ENCODE measurements at regions not wholly inside any gene's neighbourhood (a gene's known extent, or its start where the extent isn't known, plus 50 kb on each side); places are given as distances from the start of the nearest gene placed in this dataset.
A peak's percentile ranks its signal among the peaks of the same experiment; 100 is the strongest.

GRCh38 chr2:36222485-36222884 lies 133.1 kb upstream of the CRIM1 start:
- Mint-ChIP-seq H3K27me3 (ENCODE audit: low read depth, poor library complexity) (no peaks in the 10 kb centered on the region), H3K4me1 (no peaks in the 10 kb centered on the region), H3K27ac (no peak overlapping the region), H3K36me3 (ENCODE audit: low read depth) (no peaks in the 10 kb centered on the region), H3K9me3 (peaks cover 3% of the 10 kb centered on the region), H3K4me3 (no peak overlapping the region)
- no peak for DNase-seq
- TF ChIP-seq, protein P1, sequence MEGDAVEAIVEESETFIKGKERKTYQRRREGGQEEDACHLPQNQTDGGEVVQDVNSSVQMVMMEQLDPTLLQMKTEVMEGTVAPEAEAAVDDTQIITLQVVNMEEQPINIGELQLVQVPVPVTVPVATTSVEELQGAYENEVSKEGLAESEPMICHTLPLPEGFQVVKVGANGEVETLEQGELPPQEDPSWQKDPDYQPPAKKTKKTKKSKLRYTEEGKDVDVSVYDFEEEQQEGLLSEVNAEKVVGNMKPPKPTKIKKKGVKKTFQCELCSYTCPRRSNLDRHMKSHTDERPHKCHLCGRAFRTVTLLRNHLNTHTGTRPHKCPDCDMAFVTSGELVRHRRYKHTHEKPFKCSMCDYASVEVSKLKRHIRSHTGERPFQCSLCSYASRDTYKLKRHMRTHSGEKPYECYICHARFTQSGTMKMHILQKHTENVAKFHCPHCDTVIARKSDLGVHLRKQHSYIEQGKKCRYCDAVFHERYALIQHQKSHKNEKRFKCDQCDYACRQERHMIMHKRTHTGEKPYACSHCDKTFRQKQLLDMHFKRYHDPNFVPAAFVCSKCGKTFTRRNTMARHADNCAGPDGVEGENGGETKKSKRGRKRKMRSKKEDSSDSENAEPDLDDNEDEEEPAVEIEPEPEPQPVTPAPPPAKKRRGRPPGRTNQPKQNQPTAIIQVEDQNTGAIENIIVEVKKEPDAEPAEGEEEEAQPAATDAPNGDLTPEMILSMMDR (IDR thresholded peaks at IDR 0.05): no peak

DNA sequence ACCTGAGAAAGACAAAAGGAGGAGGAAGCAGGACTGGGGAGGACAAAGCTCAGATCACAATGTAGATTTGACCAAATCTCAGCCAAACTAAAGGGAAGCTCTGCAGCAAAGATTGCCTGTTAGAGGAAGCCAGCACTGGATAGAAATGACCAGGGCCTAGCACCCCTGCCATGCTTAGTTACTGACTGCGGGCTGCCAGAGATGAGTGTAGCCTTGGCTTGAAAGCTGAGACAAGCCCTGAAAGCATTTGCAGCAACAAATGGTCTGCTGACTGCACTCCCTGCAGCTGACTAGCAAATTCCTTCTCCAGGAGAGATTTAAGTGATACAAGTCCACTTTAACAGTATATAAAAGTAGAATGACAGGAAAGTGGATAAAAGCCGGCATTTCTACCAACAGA lies 140.9 kb upstream of the CRIM1 start:
- Mint-ChIP-seq H3K27me3 (ENCODE audit: low read depth, poor library complexity) (no peaks in the 10 kb centered on the region), H3K4me3 (no peak overlapping the region), H3K27ac (no peak overlapping the region), H3K9me3 (peaks cover 9% of the 10 kb centered on the region), H3K4me1 (peaks cover 6% of the 10 kb centered on the region), H3K36me3 (ENCODE audit: low read depth) (no peaks in the 10 kb centered on the region)
- DNase-seq: peak; percentile 13
- TF ChIP-seq, protein P1 (IDR thresholded peaks at IDR 0.05): no peak

DNA sequence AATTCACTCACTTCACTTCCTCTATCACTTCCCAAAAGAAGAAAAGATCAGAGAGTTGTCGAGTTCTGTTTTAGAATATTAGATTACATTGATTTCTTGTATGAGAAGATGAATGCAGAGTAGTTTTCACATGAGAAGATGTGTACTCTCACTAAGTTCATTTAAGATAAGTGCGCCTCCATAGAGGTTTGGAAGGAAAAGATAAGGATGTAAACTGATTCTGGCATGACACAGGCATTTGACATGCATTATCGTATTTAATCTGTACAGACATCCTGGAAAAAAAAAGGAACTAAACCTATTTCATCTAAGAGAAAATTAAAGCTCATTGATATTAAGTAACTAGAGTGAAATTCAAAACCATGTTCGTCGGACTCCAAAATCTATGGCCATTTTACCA lies 152.2 kb upstream of the CRIM1 start:
- Mint-ChIP-seq H3K4me1 (no peaks in the 10 kb centered on the region), H3K9me3 (peaks cover 13% of the 10 kb centered on the region), H3K4me3 (no peak overlapping the region), H3K36me3 (ENCODE audit: low read depth) (peaks cover 4% of the 10 kb centered on the region), H3K27me3 (ENCODE audit: low read depth, poor library complexity) (peaks cover 9% of the 10 kb centered on the region), H3K27ac (no peak overlapping the region)
- TF ChIP-seq, protein P1 (IDR thresholded peaks at IDR 0.05): no peak
- no peak for DNase-seq

DNA sequence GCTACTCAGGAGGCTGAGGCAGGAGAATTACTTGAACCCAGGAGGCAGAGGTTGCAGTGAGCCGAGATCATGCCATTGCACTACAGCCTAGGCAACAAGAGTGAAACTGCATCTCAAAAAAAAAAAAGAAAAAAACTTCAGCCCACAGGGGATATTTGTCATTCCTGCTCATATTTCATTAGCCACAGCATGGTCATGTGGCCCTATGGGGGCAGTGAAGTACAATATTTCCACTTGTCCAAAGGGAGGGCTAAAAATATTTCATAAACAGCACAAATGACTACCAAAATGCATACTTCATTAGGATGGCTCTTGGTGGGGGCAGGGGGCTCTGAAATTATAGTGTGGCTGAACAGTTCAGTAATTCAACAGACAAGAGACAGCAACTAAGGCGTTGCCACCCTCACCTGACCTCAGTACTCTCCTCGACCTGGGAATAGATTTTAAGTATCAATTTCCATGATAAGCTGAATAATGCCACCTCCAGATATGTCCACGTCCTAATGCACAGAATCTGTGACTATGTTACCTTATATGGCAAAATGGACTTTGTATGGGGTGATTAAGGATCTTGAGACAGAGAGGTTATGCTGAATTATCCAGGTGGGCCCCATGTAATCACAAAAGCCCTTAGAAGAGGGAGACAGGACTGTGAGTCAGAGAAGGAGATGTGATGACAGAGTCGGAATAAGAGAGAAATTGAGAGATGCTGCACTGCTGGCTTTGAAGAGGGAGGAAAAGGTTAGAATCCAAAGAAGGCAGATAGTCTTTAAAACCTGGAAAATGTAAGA lies 158.2 kb upstream of the CRIM1 start:
- Mint-ChIP-seq H3K36me3 (ENCODE audit: low read depth) (peaks cover 4% of the 10 kb centered on the region), H3K4me1 (no peaks in the 10 kb centered on the region), H3K4me3 (no peak overlapping the region), H3K9me3 (peaks cover 13% of the 10 kb centered on the region), H3K27ac (no peak overlapping the region), H3K27me3 (ENCODE audit: low read depth, poor library complexity) (peaks cover 4% of the 10 kb centered on the region)
- no peak for DNase-seq
- TF ChIP-seq, protein P1 (IDR thresholded peaks at IDR 0.05): no peak

DNA sequence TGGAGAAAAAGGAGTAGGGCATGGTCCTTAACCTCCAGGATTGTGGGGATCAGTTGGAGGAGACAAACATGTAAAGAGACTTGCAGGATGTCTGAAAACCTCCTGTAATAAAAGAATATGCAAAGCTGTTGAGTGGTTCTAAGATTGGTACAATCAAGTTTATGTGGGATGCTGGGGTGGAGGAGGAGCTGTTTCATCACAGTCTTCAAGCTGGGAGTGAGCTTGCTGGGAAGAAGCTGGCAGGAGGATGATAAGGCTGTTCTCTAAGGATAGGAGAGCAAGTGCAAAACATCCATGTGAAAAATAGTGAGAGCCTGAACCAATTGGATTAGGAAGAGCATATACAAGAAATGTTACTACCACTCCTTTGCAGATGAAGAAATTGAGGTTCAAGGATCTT lies 161.9 kb upstream of the CRIM1 start:
- Mint-ChIP-seq H3K9me3 (no peaks in the 10 kb centered on the region), H3K36me3 (ENCODE audit: low read depth) (no peaks in the 10 kb centered on the region), H3K27me3 (ENCODE audit: low read depth, poor library complexity) (no peaks in the 10 kb centered on the region), H3K4me3 (no peak overlapping the region), H3K4me1 (no peaks in the 10 kb centered on the region), H3K27ac (no peak overlapping the region)
- TF ChIP-seq, protein P1 (IDR thresholded peaks at IDR 0.05): no peak
- no peak for DNase-seq

DNA sequence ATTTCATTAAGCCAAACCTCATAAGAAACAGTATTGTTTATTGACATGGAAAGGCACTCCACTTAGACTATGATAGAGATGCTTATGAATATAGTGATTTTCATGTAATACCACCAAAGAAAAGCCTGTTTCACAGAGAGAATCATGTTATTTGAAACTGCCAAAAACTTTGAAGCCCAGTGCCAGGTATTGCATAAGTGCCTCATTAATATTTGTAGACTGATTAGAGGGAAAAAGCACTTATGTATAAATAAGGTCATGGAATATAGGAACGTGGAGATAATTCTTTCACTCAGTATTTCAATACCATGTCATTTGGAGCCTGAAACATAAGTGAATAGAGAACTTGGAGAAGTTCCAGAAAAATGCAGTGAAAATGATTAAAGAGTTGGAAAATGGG lies 162.6 kb upstream of the CRIM1 start:
- Mint-ChIP-seq H3K27ac (no peak overlapping the region), H3K4me1 (no peaks in the 10 kb centered on the region), H3K36me3 (ENCODE audit: low read depth) (no peaks in the 10 kb centered on the region), H3K9me3 (no peaks in the 10 kb centered on the region), H3K27me3 (ENCODE audit: low read depth, poor library complexity) (no peaks in the 10 kb centered on the region), H3K4me3 (no peak overlapping the region)
- TF ChIP-seq, protein P1 (IDR thresholded peaks at IDR 0.05): no peak
- no peak for DNase-seq

All from nephron progenitor cell (in vitro differentiated cells).